DND-41 (cell line): ENCODE measurements at regions not wholly inside any gene's neighbourhood (a gene's known extent, or its start where the extent isn't known, plus 50 kb on each side); places are given as distances from the start of the nearest gene placed in this dataset.

Source experiments
- EZH2 ChIP-seq: IDR thresholded peaks from 3 replicates; pipeline ENCODE4 v1.6.1; 2012; ENCODE audit warnings: borderline replicate concordance, low read depth, mild to moderate bottlenecking, moderate library complexity, low read length, inconsistent platforms; ENCODE audit not compliant: severe bottlenecking
- TF ChIP-seq, protein P1 (sequence below): IDR thresholded peaks from 2 replicates; pipeline ENCODE4 v1.5.1; 2012; ENCODE audit warnings: borderline replicate concordance, low read length, moderate library complexity, mild to moderate bottlenecking; ENCODE audit not compliant: poor library complexity, severe bottlenecking; ENCODE audit errors: extremely low read depth

GRCh38 chr13:97723655-97724054 lies 229.8 kb upstream of the IPO5 start:
- TF ChIP-seq, protein P1, sequence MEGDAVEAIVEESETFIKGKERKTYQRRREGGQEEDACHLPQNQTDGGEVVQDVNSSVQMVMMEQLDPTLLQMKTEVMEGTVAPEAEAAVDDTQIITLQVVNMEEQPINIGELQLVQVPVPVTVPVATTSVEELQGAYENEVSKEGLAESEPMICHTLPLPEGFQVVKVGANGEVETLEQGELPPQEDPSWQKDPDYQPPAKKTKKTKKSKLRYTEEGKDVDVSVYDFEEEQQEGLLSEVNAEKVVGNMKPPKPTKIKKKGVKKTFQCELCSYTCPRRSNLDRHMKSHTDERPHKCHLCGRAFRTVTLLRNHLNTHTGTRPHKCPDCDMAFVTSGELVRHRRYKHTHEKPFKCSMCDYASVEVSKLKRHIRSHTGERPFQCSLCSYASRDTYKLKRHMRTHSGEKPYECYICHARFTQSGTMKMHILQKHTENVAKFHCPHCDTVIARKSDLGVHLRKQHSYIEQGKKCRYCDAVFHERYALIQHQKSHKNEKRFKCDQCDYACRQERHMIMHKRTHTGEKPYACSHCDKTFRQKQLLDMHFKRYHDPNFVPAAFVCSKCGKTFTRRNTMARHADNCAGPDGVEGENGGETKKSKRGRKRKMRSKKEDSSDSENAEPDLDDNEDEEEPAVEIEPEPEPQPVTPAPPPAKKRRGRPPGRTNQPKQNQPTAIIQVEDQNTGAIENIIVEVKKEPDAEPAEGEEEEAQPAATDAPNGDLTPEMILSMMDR: no peak
- TF ChIP-seq EZH2: no peak
